ENCODE measurements at regions not wholly inside any gene's neighbourhood (a gene's known extent, or its start where the extent isn't known, plus 50 kb on each side); places are given as distances from the start of the nearest gene placed in this dataset.
A peak's percentile ranks its signal among the peaks of the same experiment; 100 is the strongest.

DNA sequence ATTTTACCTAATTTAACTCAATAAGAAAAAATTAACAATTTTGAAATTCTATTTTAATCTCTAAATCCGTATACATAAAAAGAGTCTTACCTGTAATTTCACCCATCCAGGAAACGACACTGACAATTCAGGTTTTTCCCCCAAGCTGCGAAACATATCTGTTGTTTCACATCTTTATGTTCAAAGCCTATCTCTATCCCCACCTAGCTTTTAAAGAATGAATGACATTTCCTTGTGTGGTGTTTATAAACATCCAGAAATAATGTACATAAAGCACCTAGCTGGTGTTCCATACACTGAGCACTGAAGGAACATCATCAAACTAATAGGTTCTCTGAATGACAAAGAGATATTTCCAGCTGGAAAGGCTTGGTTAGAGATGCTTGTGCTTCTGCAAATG is 867.8 kb downstream of the SQOR start:
- BruUV-seq (replicated peaks) = no TSS peak
- Histone ChIP-seq H3K27me3 (ENCODE audit: control insufficient read depth, insufficient read depth, low read length) (no peaks in the 10 kb centered on the region), H3K27ac (ENCODE audit: low read length) (no peak overlapping the region), H3K9me3 (ENCODE audit: control insufficient read depth, insufficient read depth, low read depth, low read length) (0 out of 2 replicates have a peak, but pooled peaks cover 4% of the 10 kb centered on the region), H3K4me3 (ENCODE audit: low read depth in 2 of 2, low read length in 2 of 2) (no peak overlapping the region), H3K36me3 (ENCODE audit: control insufficient read depth, insufficient read depth, low read length) (no peaks in the 10 kb centered on the region), H3K4me1 (ENCODE audit: control insufficient read depth, insufficient read depth, low read length) (no peaks in the 10 kb centered on the region)
- intact Hi-C loops (cut with micrococcal nuclease; ENCODE audit: unreplicated experiment) = loop anchor here (10.0 kb wide), 1 partner anchor 188 kb away; no protein-coding TSS in a partner anchor
- ChIA-PET CTCF (interaction anchor here (1.0 kb wide), 1 partner anchor 13 kb away, joined by 3 read pairs; no protein-coding TSS in a partner anchor), POLR2A (no interaction called here)
- no peak for DNase-seq (ENCODE audit: low read depth, low spot score)
- no peak for ATAC-seq
- TF ChIP-seq POLR2AphosphoS5 (IDR thresholded peaks at IDR 0.05; ENCODE audit: low read depth, low read length) (no peak), CTCF (IDR thresholded peaks at IDR 0.05) (peak; percentile 25; the same call in 1 of the 2 replicates), TCF7L2 (IDR thresholded peaks at IDR 0.05; ENCODE audit: low read depth, low read length) (no peak), SIN3A (IDR thresholded peaks at IDR 0.05; ENCODE audit: borderline replicate concordance, insufficient read depth, low read depth, low read length) (no peak)
- TF ChIP-seq, protein P1, sequence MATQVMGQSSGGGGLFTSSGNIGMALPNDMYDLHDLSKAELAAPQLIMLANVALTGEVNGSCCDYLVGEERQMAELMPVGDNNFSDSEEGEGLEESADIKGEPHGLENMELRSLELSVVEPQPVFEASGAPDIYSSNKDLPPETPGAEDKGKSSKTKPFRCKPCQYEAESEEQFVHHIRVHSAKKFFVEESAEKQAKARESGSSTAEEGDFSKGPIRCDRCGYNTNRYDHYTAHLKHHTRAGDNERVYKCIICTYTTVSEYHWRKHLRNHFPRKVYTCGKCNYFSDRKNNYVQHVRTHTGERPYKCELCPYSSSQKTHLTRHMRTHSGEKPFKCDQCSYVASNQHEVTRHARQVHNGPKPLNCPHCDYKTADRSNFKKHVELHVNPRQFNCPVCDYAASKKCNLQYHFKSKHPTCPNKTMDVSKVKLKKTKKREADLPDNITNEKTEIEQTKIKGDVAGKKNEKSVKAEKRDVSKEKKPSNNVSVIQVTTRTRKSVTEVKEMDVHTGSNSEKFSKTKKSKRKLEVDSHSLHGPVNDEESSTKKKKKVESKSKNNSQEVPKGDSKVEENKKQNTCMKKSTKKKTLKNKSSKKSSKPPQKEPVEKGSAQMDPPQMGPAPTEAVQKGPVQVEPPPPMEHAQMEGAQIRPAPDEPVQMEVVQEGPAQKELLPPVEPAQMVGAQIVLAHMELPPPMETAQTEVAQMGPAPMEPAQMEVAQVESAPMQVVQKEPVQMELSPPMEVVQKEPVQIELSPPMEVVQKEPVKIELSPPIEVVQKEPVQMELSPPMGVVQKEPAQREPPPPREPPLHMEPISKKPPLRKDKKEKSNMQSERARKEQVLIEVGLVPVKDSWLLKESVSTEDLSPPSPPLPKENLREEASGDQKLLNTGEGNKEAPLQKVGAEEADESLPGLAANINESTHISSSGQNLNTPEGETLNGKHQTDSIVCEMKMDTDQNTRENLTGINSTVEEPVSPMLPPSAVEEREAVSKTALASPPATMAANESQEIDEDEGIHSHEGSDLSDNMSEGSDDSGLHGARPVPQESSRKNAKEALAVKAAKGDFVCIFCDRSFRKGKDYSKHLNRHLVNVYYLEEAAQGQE (IDR thresholded peaks at IDR 0.05; ENCODE audit: insufficient read depth in 1 of 2, low read depth in 2 of 2, low read length in 1 of 2) = no peak
- in situ Hi-C loops (cut with HindIII; ENCODE audit: low pct_unique_long_range_greater_than_20kb, low sequenced_read_pairs) = no loop called here

- Histone ChIP-seq H3K27ac (ENCODE audit: low read length) (no peak overlapping the region), H3K27me3 (ENCODE audit: control insufficient read depth, insufficient read depth, low read length) (no peaks in the 10 kb centered on the region), H3K4me3 (ENCODE audit: low read depth in 2 of 2, low read length in 2 of 2) (no peak overlapping the region), H3K36me3 (ENCODE audit: control insufficient read depth, insufficient read depth, low read length) (no peaks in the 10 kb centered on the region), H3K4me1 (ENCODE audit: control insufficient read depth, insufficient read depth, low read length) (no peaks in the 10 kb centered on the region), H3K9me3 (ENCODE audit: control insufficient read depth, insufficient read depth, low read depth, low read length) (0 out of 2 replicates have a peak, but pooled peaks cover 3% of the 10 kb centered on the region)
- no TSS peak for BruUV-seq (replicated peaks)
- in situ Hi-C loops (cut with HindIII; ENCODE audit: low pct_unique_long_range_greater_than_20kb, low sequenced_read_pairs) = no loop called here
- ChIA-PET POLR2A (no interaction called here), CTCF (no interaction called here)
- TF ChIP-seq, protein P1 (IDR thresholded peaks at IDR 0.05; ENCODE audit: insufficient read depth in 1 of 2, low read depth in 2 of 2, low read length in 1 of 2) = no peak
- intact Hi-C loops (cut with micrococcal nuclease; ENCODE audit: unreplicated experiment) = no loop called here
- ATAC-seq = no peak
- no peak for DNase-seq (ENCODE audit: low read depth, low spot score)
Measured at GRCh38 chr15:46518381-46518780, 883.6 kb downstream of the SQOR start.
